ENCODE measurements at regions not wholly inside any gene's neighbourhood (a gene's known extent, or its start where the extent isn't known, plus 50 kb on each side); places are given as distances from the start of the nearest gene placed in this dataset.

DNA sequence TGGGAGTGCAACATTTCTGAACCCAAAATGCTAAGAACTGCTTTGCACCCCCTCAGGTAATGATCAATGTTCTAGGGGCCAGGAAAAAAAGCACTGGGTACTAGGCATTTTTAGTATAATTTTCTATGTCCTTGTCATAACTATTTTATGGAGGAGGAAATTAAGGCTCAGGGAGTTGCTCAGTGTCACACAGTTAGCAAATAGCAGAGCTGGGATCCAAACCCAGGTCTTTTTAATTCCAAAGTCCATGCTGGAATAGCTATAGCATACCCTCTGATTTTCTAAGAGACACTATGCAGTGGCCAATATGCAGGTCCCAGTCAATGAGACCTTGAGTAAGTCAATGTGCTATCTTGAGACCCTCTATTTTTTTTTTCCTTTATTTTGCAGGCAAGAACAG, 394.5 kb upstream of the USP24 start:
- no peaks in the 10 kb centered on the region for H3K36me3 Mint-ChIP-seq
- ATAC-seq (no peak), DNase-seq (no peak)
- Histone ChIP-seq H3K27me3 (ENCODE audit: control insufficient read depth, insufficient read depth, low read length) (no peaks in the 10 kb centered on the region), H3K4me1 (ENCODE audit: control insufficient read depth, insufficient read depth, low read length) (no peaks in the 10 kb centered on the region), H3K9me3 (ENCODE audit: control insufficient read depth, insufficient read depth, low read length) (no peaks in the 10 kb centered on the region), H3K36me3 (ENCODE audit: control insufficient read depth, insufficient read depth, low read length) (no peaks in the 10 kb centered on the region), H3K27ac (ENCODE audit: low read length) (no peak overlapping the region), H3K4me3 (ENCODE audit: low read length) (no peak overlapping the region)
- no peak overlapping the region for H3K4me3 Mint-ChIP-seq
- no peaks in the 10 kb centered on the region for H3K4me1 Mint-ChIP-seq
- no peak overlapping the region for H3K27ac Mint-ChIP-seq
- intact Hi-C loops (cut with micrococcal nuclease): no loop called here
- H3K9me3 Mint-ChIP-seq: no peaks in the 10 kb centered on the region
- TF ChIP-seq CTCF (IDR thresholded peaks at IDR 0.05): no peak
- H3K27me3 Mint-ChIP-seq (ENCODE audit: low read depth in 2 of 2): peaks cover 12 to 18% of the 10 kb centered on the region in 2 donors

- H3K36me3 ChIP-seq (ENCODE audit: control insufficient read depth, insufficient read depth, low read length): no peaks in the 10 kb centered on the region
- TF ChIP-seq CTCF (IDR thresholded peaks at IDR 0.05): no peak
- no peaks in the 10 kb centered on the region for H3K4me1 Mint-ChIP-seq
- H3K9me3 ChIP-seq (ENCODE audit: control insufficient read depth, insufficient read depth, low read length): no peaks in the 10 kb centered on the region
- H3K27ac ChIP-seq (ENCODE audit: low read length): no peak overlapping the region
- WGBS (ENCODE audit: insufficient coverage): 72% methylated on average over 3 of the region's 3 CpGs
- H3K4me3 ChIP-seq (ENCODE audit: low read length): no peak overlapping the region
- DNase-seq: no peak
- no peak overlapping the region for H3K4me3 Mint-ChIP-seq
- H3K27me3 Mint-ChIP-seq (ENCODE audit: low read depth in 2 of 2): peaks cover 11 to 31% of the 10 kb centered on the region in 2 donors
- intact Hi-C loops (cut with micrococcal nuclease): no loop called here
- no peaks in the 10 kb centered on the region for H3K27me3 ChIP-seq (ENCODE audit: control insufficient read depth, insufficient read depth, low read length)
- H3K36me3 Mint-ChIP-seq: no peaks in the 10 kb centered on the region
- no peak overlapping the region for H3K27ac Mint-ChIP-seq
- no peak for ATAC-seq
- H3K9me3 Mint-ChIP-seq: no peaks in the 10 kb centered on the region
- no peaks in the 10 kb centered on the region for H3K4me1 ChIP-seq (ENCODE audit: control insufficient read depth, insufficient read depth, low read length)
Observed at GRCh38 chr1:55605155-55605554, 390.0 kb upstream of the USP24 start.

DNA sequence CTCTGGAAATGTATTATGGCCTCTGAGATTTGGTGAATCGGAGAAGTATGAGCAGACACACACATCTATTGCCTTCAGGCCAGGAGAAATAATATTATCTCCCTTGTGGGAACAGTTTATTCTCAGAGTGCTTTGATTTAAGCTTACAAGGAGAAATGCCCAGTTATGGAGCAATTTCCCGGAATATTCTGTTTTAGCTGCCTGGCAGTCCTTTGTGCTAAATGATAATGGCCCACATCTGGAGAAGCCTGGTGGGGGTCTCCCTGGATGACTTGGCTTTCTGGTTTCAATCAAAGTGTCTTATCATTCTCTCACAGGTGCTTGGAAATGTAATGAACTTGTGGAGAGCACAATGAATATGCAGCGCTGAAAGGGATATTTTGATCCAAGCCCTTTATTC, 389.6 kb upstream of the USP24 start:
- TF ChIP-seq CTCF (IDR thresholded peaks at IDR 0.05): no peak
- H3K36me3 Mint-ChIP-seq: no peaks in the 10 kb centered on the region
- H3K9me3 Mint-ChIP-seq: no peaks in the 10 kb centered on the region
- intact Hi-C loops (cut with micrococcal nuclease): no loop called here
- H3K27me3 ChIP-seq (ENCODE audit: control insufficient read depth, insufficient read depth, low read length): no peaks in the 10 kb centered on the region
- no peak overlapping the region for H3K27ac Mint-ChIP-seq
- no peak overlapping the region for H3K4me3 ChIP-seq (ENCODE audit: low read length)
- H3K36me3 ChIP-seq (ENCODE audit: control insufficient read depth, insufficient read depth, low read length): no peaks in the 10 kb centered on the region
- 83% methylated on average over 3 of the region's 3 CpGs for WGBS (ENCODE audit: insufficient coverage)
- no peaks in the 10 kb centered on the region for H3K4me1 Mint-ChIP-seq
- H3K27me3 Mint-ChIP-seq (ENCODE audit: low read depth in 2 of 2): peaks cover 13 to 35% of the 10 kb centered on the region in 2 donors
- ATAC-seq (no peak), DNase-seq (no peak)
- H3K27ac ChIP-seq (ENCODE audit: low read length): no peak overlapping the region
- no peak overlapping the region for H3K4me3 Mint-ChIP-seq
- H3K9me3 ChIP-seq (ENCODE audit: control insufficient read depth, insufficient read depth, low read length): no peaks in the 10 kb centered on the region
- no peaks in the 10 kb centered on the region for H3K4me1 ChIP-seq (ENCODE audit: control insufficient read depth, insufficient read depth, low read length)

GRCh38 chr1:55604179-55604578, 389.0 kb upstream of the USP24 start:
- no peak overlapping the region for H3K27ac Mint-ChIP-seq
- no peak for DNase-seq
- Histone ChIP-seq H3K27ac (ENCODE audit: low read length) (no peak overlapping the region), H3K36me3 (ENCODE audit: control insufficient read depth, insufficient read depth, low read length) (no peaks in the 10 kb centered on the region), H3K4me3 (ENCODE audit: low read length) (no peak overlapping the region), H3K4me1 (ENCODE audit: control insufficient read depth, insufficient read depth, low read length) (no peaks in the 10 kb centered on the region), H3K9me3 (ENCODE audit: control insufficient read depth, insufficient read depth, low read length) (no peaks in the 10 kb centered on the region), H3K27me3 (ENCODE audit: control insufficient read depth, insufficient read depth, low read length) (no peaks in the 10 kb centered on the region)
- H3K36me3 Mint-ChIP-seq: no peaks in the 10 kb centered on the region
- TF ChIP-seq CTCF (IDR thresholded peaks at IDR 0.05): no peak
- H3K27me3 Mint-ChIP-seq (ENCODE audit: low read depth in 2 of 2): peaks cover 15 to 39% of the 10 kb centered on the region in 2 donors
- no peak overlapping the region for H3K4me3 Mint-ChIP-seq
- intact Hi-C loops (cut with micrococcal nuclease): no loop called here
- no peak for ATAC-seq
- no peaks in the 10 kb centered on the region for H3K9me3 Mint-ChIP-seq
- no peaks in the 10 kb centered on the region for H3K4me1 Mint-ChIP-seq
